ENCODE measurements at regions not wholly inside any gene's neighbourhood (a gene's known extent, or its start where the extent isn't known, plus 50 kb on each side); places are given as distances from the start of the nearest gene placed in this dataset.

DNA sequence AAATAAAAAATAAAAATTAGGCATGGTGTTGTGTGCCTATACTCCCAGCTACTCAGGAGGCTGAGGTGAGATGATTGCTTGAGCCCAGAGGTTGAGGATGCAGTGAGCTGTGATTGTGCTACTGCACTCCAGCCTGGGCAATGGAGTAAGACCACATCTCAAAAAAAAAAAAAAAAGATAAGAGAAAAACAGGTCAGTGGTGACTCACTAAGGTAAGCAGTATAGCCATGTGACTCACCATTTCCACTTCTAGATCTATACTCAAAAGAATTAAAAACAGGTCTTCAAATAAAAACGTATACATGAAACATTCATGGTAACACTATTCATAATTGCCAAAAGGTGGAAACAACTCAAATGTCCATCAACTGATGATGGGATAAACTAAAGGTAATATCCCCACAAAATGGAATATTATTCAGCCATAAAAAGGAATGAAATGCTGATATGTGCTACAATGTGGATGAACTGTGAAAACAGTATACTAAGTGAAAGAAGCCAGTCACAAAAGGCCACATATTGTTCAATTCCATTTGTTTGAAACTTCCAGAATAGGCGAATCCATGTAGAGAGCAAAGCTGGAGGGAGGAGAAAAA is 75.1 kb downstream of the ZNF281 start:
- TF ChIP-seq ZNF274 (IDR thresholded peaks at IDR 0.05; ENCODE audit: low read depth, low read length) (no peak), YY1 (IDR thresholded peaks at IDR 0.05; ENCODE audit: insufficient read depth, insufficient read length) (no peak)
